GM23248 (cell line): ENCODE measurements at regions not wholly inside any gene's neighbourhood (a gene's known extent, or its start where the extent isn't known, plus 50 kb on each side); places are given as distances from the start of the nearest gene placed in this dataset.

ENCODE experiments used
- DNase-seq: peaks from one replicate; pipeline ENCODE4 v3.0.0-alpha.2; 2015
- H2AFZ ChIP-seq: fragments of 200-600 bp; sonication (generic); 2 replicates; pipeline ENCODE4 v1.6.1; 2016; ENCODE audit warnings: antibody characterized with exemption
- H3F3A ChIP-seq: fragments of 200-600 bp; sonication (generic); 2 replicates; pipeline ENCODE4 v1.6.1; 2016; ENCODE audit warnings: mild to moderate bottlenecking, antibody characterized with exemption, mixed run types; ENCODE audit not compliant: insufficient read depth
- H3K27ac ChIP-seq: fragments of 200-600 bp; sonication (generic); 2 replicates; pipeline ENCODE4 v1.5.1; 2016; ENCODE audit warnings: mild to moderate bottlenecking
- H3K27me3 ChIP-seq: fragments of 200-600 bp; sonication (generic); replicated peaks from 2 replicates; pipeline ENCODE4 v1.6.1; 2016; ENCODE audit warnings: mild to moderate bottlenecking; ENCODE audit not compliant: insufficient read depth
- H3K36me3 ChIP-seq: fragments of 200-600 bp; sonication (generic); 2 replicates; pipeline ENCODE4 v1.6.1; 2016; ENCODE audit warnings: low read depth, mild to moderate bottlenecking
- H3K4me1 ChIP-seq: fragments of 200-600 bp; sonication (generic); 2 replicates; pipeline ENCODE4 v1.6.1; 2016; ENCODE audit warnings: mild to moderate bottlenecking; ENCODE audit not compliant: insufficient read depth
- H3K4me2 ChIP-seq: fragments of 200-600 bp; sonication (generic); one replicate; pipeline ENCODE4 v1.6.1; 2016; ENCODE audit warnings: mild to moderate bottlenecking; ENCODE audit not compliant: unreplicated experiment
- H3K4me3 ChIP-seq: fragments of 200-600 bp; sonication (generic); 2 replicates; pipeline ENCODE4 v1.5.1; 2016; ENCODE audit warnings: mild to moderate bottlenecking
- H3K79me2 ChIP-seq: fragments of 200-600 bp; sonication (generic); 2 replicates; pipeline ENCODE4 v1.6.1; 2016; ENCODE audit warnings: mild to moderate bottlenecking; ENCODE audit not compliant: insufficient read depth
- H3K9ac ChIP-seq: fragments of 200-600 bp; sonication (generic); 2 replicates; pipeline ENCODE4 v1.6.1; 2016; ENCODE audit warnings: mild to moderate bottlenecking
- H3K9me2 ChIP-seq: fragments of 200-600 bp; sonication (generic); 2 replicates; pipeline ENCODE4 v1.6.1; 2016; ENCODE audit warnings: mixed run types, mild to moderate bottlenecking, moderate library complexity; ENCODE audit not compliant: insufficient read depth
- H3K9me3 ChIP-seq: fragments of 200-600 bp; sonication (generic); one replicate; pipeline ENCODE4 v1.6.1; 2017; ENCODE audit warnings: low read depth
- H4K20me1 ChIP-seq: fragments of 200-600 bp; sonication (generic); 2 replicates; pipeline ENCODE4 v1.6.0; 2016; ENCODE audit not compliant: insufficient read depth
- EZH2 ChIP-seq: fragments of 200-600 bp; sonication (generic); IDR thresholded peaks from 2 replicates; pipeline ENCODE4 v1.6.1; 2018; ENCODE audit warnings: antibody characterized with exemption, mild to moderate bottlenecking; ENCODE audit not compliant: insufficient read depth, poor library complexity, severe bottlenecking
- EZH2phosphoT487 ChIP-seq: fragments of 200-600 bp; sonication (generic); IDR thresholded peaks from 2 replicates; pipeline ENCODE4 v1.6.1; 2018; ENCODE audit warnings: antibody characterized with exemption, moderate library complexity, mild to moderate bottlenecking, low read depth; ENCODE audit not compliant: insufficient read depth
- WGBS, 2 experiments: methylation state at CpG; one replicate each; pipeline ENCODE4 v1.1.6; 2015 to 2017; ENCODE audit warnings: low lambda C conversion rate in 2 of 2, low coverage in 1 of 2; ENCODE audit errors: missing lambda C conversion rate in 2 of 2; 5-methylcytosine and 5-hydroxymethylcytosine counted together
- in situ Hi-C: fragments of 300-500 bp; cut with MboI; formaldehyde crosslinking; loops from 2 replicates; pipeline ENCODE4 v1.15.0; 2020

- in situ Hi-C loops, result loop anchor here (10.0 kb wide), 3 partner anchors 276 to 684 kb away; partner anchors contain the start of gene PLK2
- DNase-seq, result no peak
These were observed 297.8 kb upstream of the ACTBL2 start for GRCh38 chr5:57780306-57780960.

GRCh38 chr5:57779383-57780223 is 297.0 kb upstream of the ACTBL2 start:
- DNase-seq, result peak; percentile 82
- Histone ChIP-seq H3K4me1 (peaks cover 21% of the 10 kb centered on the region), H3K9me3 (no peaks in the 10 kb centered on the region), H3K9ac (no peak overlapping the region), H2AFZ (0 out of 2 replicates have a peak overlapping the region, but pooled peaks have one; percentile 7), H3K4me2 (no peak overlapping the region), H3F3A (no peaks in the 10 kb centered on the region), H3K27me3 (no peaks in the 10 kb centered on the region), H3K36me3 (no peaks in the 10 kb centered on the region), H3K9me2 (no peaks in the 10 kb centered on the region), H3K27ac (no peak overlapping the region), H3K4me3 (no peak overlapping the region), H4K20me1 (no peaks in the 10 kb centered on the region), H3K79me2 (no peaks in the 10 kb centered on the region)
- TF ChIP-seq EZH2phosphoT487, result no peak
- no peak for TF ChIP-seq EZH2
- WGBS, 2 experiments, result 20 to 29% methylated on average over 3 of the region's 3 CpGs
- in situ Hi-C loops, result loop anchor here (10.0 kb wide), 3 partner anchors 275 to 685 kb away; partner anchors contain the start of gene PLK2

More at GRCh38 chr5:57780306-57780960, 297.8 kb upstream of the ACTBL2 start:
- no peak overlapping the region for H3K9ac ChIP-seq
- no peak overlapping the region for H3K4me2 ChIP-seq
- H3K36me3 ChIP-seq, result no peaks in the 10 kb centered on the region
- TF ChIP-seq EZH2phosphoT487 (no peak), EZH2 (no peak)
- H3K9me2 ChIP-seq, result no peaks in the 10 kb centered on the region
- no peak overlapping the region for H2AFZ ChIP-seq
- H3K4me3 ChIP-seq, result no peak overlapping the region
- H3K79me2 ChIP-seq, result no peaks in the 10 kb centered on the region
- H3K4me1 ChIP-seq, result peaks cover 23% of the 10 kb centered on the region
- H3K9me3 ChIP-seq, result no peaks in the 10 kb centered on the region
- WGBS, 2 experiments, result 85 to 89% methylated on average over 12 of the region's 12 CpGs
- no peaks in the 10 kb centered on the region for H4K20me1 ChIP-seq
- H3K27ac ChIP-seq, result no peak overlapping the region
- H3K27me3 ChIP-seq, result no peaks in the 10 kb centered on the region
- no peaks in the 10 kb centered on the region for H3F3A ChIP-seq

- in situ Hi-C loops, result no loop called here
- no peak overlapping the region for H2AFZ ChIP-seq
- H3F3A ChIP-seq, result no peaks in the 10 kb centered on the region
- no peaks in the 10 kb centered on the region for H3K27me3 ChIP-seq
- H3K27ac ChIP-seq, result no peak overlapping the region
- no peaks in the 10 kb centered on the region for H3K9me3 ChIP-seq
- no peaks in the 10 kb centered on the region for H3K79me2 ChIP-seq
- no peaks in the 10 kb centered on the region for H4K20me1 ChIP-seq
- no peaks in the 10 kb centered on the region for H3K36me3 ChIP-seq
- H3K4me2 ChIP-seq, result no peak overlapping the region
- DNase-seq, result no peak
- H3K4me3 ChIP-seq, result no peak overlapping the region
- H3K9ac ChIP-seq, result no peak overlapping the region
- peaks cover 11% of the 10 kb centered on the region for H3K4me1 ChIP-seq
- TF ChIP-seq EZH2, result no peak
- no peak for TF ChIP-seq EZH2phosphoT487
- no peaks in the 10 kb centered on the region for H3K9me2 ChIP-seq
- 100% methylated on average over 1 of the region's 1 CpG for WGBS, 2 experiments
These were observed 296.0 kb upstream of the ACTBL2 start for GRCh38 chr5:57778501-57779091.

GRCh38 chr5:57777174-57777581 is 294.6 kb upstream of the ACTBL2 start:
- Histone ChIP-seq H3K4me3 (no peak overlapping the region), H3K9me2 (no peaks in the 10 kb centered on the region), H3K9me3 (no peaks in the 10 kb centered on the region), H3K27ac (no peak overlapping the region), H3K27me3 (no peaks in the 10 kb centered on the region), H3K9ac (no peak overlapping the region), H3K4me1 (no peaks in the 10 kb centered on the region), H3K36me3 (no peaks in the 10 kb centered on the region), H2AFZ (no peak overlapping the region; the same call in 1 of the 2 replicates), H4K20me1 (no peaks in the 10 kb centered on the region), H3F3A (no peaks in the 10 kb centered on the region), H3K79me2 (no peaks in the 10 kb centered on the region), H3K4me2 (no peak overlapping the region)
- DNase-seq, result peak; percentile 17
- WGBS, 2 experiments, result 79 to 91% methylated on average over 1 of the region's 1 CpG
- in situ Hi-C loops, result no loop called here
- TF ChIP-seq EZH2 (no peak), EZH2phosphoT487 (no peak)
